MM.1S (cell line): ENCODE measurements at regions not wholly inside any gene's neighbourhood (a gene's known extent, or its start where the extent isn't known, plus 50 kb on each side); places are given as distances from the start of the nearest gene placed in this dataset.
A peak's percentile ranks its signal among the peaks of the same experiment; 100 is the strongest.

Source experiments
- DNase-seq: peaks from one replicate; pipeline ENCODE4 v3.0.0-alpha.2; 2015
- H2AFZ ChIP-seq: fragments of 300-600 bp; sonication (generic); 2 replicates; pipeline ENCODE4 v1.6.0; 2016; ENCODE audit warnings: antibody characterized with exemption, low read length
- H3F3A ChIP-seq: fragments of 300-600 bp; sonication (generic); 2 replicates; pipeline ENCODE4 v1.6.1; 2016; ENCODE audit warnings: mild to moderate bottlenecking, antibody characterized with exemption, low read length, moderate library complexity, mixed read lengths; ENCODE audit not compliant: insufficient read depth
- H3K27ac ChIP-seq: fragments of 300-600 bp; sonication (generic); 2 replicates; pipeline ENCODE4 v1.5.1; 2016; ENCODE audit warnings: mild to moderate bottlenecking, low read length
- H3K27me3 ChIP-seq: fragments of 300-600 bp; sonication (generic); replicated peaks from 2 replicates; pipeline ENCODE4 v1.6.0; 2016; ENCODE audit warnings: low read length; ENCODE audit not compliant: insufficient read depth
- H3K36me3 ChIP-seq: fragments of 300-600 bp; sonication (generic); replicated peaks from 2 replicates; pipeline ENCODE4 v1.6.1; 2016; ENCODE audit warnings: mild to moderate bottlenecking, low read length, mixed read lengths; ENCODE audit not compliant: insufficient read depth
- H3K4me1 ChIP-seq: fragments of 300-600 bp; sonication (generic); 2 replicates; pipeline ENCODE4 v1.6.1; 2016; ENCODE audit warnings: low read length, mixed read lengths
- H3K4me2 ChIP-seq: fragments of 300-600 bp; sonication (generic); 2 replicates; pipeline ENCODE4 v1.6.0; 2016; ENCODE audit warnings: low read depth, low read length
- H3K4me3 ChIP-seq: fragments of 300-600 bp; sonication (generic); 2 replicates; pipeline ENCODE4 v1.5.1; 2016; ENCODE audit warnings: low read length, mixed read lengths
- H3K79me2 ChIP-seq: fragments of 300-600 bp; sonication (generic); 2 replicates; pipeline ENCODE4 v1.6.1; 2016; ENCODE audit warnings: mixed run types, low read length, mixed read lengths
- H3K9ac ChIP-seq: fragments of 300-600 bp; sonication (generic); 2 replicates; pipeline ENCODE4 v1.6.1; 2016; ENCODE audit warnings: low read length, mixed read lengths
- H3K9me2 ChIP-seq: fragments of 300-600 bp; sonication (generic); replicated peaks from 2 replicates; pipeline ENCODE4 v1.6.1; 2016; ENCODE audit warnings: mild to moderate bottlenecking, low read length, mixed read lengths; ENCODE audit not compliant: insufficient read depth
- H3K9me3 ChIP-seq: fragments of 300-600 bp; sonication (generic); replicated peaks from 2 replicates; pipeline ENCODE4 v1.6.1; 2016; ENCODE audit warnings: mild to moderate bottlenecking, low read length, mixed read lengths; ENCODE audit not compliant: insufficient read depth
- H4K20me1 ChIP-seq: fragments of 300-600 bp; sonication (generic); 2 replicates; pipeline ENCODE4 v1.6.1; 2016; ENCODE audit warnings: mild to moderate bottlenecking, low read length, moderate library complexity, mixed read lengths; ENCODE audit not compliant: insufficient read depth
- CTCF ChIP-seq: fragments of 300-600 bp; sonication (generic); IDR thresholded peaks from 2 replicates; pipeline ENCODE4 v1.5.1; 2016; ENCODE audit warnings: antibody characterized with exemption, low read length, mixed read lengths
- EZH2 ChIP-seq: fragments of 300-600 bp; sonication (generic); optimal IDR thresholded peaks from 2 replicates; pipeline ENCODE3; 2017; ENCODE audit warnings: low read depth, mild to moderate bottlenecking, antibody characterized with exemption, low read length, mixed read lengths
- EZH2phosphoT487 ChIP-seq: fragments of 300-600 bp; sonication (generic); IDR thresholded peaks from 2 replicates; pipeline ENCODE4 v1.6.1; 2018; ENCODE audit warnings: antibody characterized with exemption, low read length

DNA sequence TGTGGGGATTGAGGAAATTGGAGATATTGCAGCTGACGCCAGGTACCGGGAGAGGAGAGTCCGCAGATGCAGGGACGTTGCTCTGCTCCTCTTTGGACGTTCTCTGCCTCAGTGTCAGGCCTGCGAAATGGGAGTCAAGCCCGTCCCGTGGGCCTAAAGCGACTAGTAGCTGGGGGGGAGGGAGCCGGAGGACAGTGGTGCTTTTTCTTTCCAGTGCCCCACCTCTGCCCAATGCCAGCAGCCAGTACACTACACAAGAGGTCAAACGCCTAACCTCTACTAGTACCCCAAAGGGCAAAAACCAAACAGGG is 413.6 kb upstream of the ESRRG start:
- DNase-seq, result no peak
- TF ChIP-seq CTCF (no peak), EZH2 (no peak), EZH2phosphoT487 (no peak)
- H3K27me3 ChIP-seq, result peaks cover 8% of the 10 kb centered on the region; the same call in 1 of the 2 replicates
- H3K36me3 ChIP-seq, result no peaks in the 10 kb centered on the region
- no peak overlapping the region for H3K4me3 ChIP-seq
- no peaks in the 10 kb centered on the region for H4K20me1 ChIP-seq
- no peaks in the 10 kb centered on the region for H3F3A ChIP-seq
- no peaks in the 10 kb centered on the region for H3K79me2 ChIP-seq
- no peaks in the 10 kb centered on the region for H3K9me3 ChIP-seq
- H3K4me2 ChIP-seq, result no peak overlapping the region
- H3K27ac ChIP-seq, result no peak overlapping the region
- no peaks in the 10 kb centered on the region for H3K4me1 ChIP-seq
- H2AFZ ChIP-seq, result no peak overlapping the region
- no peaks in the 10 kb centered on the region for H3K9me2 ChIP-seq
- no peak overlapping the region for H3K9ac ChIP-seq

GRCh38 chr1:217135987-217136894 is 413.0 kb upstream of the ESRRG start:
- Histone ChIP-seq H3F3A (no peaks in the 10 kb centered on the region), H3K4me2 (peak overlapping the region; percentile 90), H2AFZ (peak overlapping the region; percentile 50), H3K79me2 (no peaks in the 10 kb centered on the region), H3K4me1 (no peaks in the 10 kb centered on the region), H4K20me1 (no peaks in the 10 kb centered on the region), H3K9me3 (no peaks in the 10 kb centered on the region), H3K36me3 (no peaks in the 10 kb centered on the region), H3K9me2 (no peaks in the 10 kb centered on the region), H3K27ac (no peak overlapping the region), H3K4me3 (peak overlapping the region; percentile 70), H3K27me3 (peaks cover 8% of the 10 kb centered on the region; the same call in 1 of the 2 replicates), H3K9ac (no peak overlapping the region)
- TF ChIP-seq CTCF (no peak), EZH2 (no peak), EZH2phosphoT487 (no peak)
- no peak for DNase-seq

DNA sequence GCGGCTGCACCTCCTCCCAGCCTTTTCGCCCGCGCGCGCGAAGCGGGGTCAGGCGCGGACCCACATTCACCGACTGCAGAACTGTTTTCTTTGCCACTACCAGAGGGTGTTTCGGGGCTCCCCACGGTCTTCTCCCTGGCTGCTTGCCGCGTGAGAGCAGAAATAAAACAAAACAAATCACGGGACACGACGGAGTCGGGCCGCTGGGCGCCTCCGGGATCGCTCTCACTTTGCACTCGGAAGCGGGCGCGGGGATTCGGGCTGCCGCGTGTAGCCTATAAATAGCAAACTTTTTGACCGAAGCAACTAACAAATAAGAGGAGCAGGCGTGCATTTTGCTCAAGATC is 412.3 kb upstream of the ESRRG start:
- no peaks in the 10 kb centered on the region for H3K9me3 ChIP-seq
- H3K9me2 ChIP-seq, result no peaks in the 10 kb centered on the region
- no peaks in the 10 kb centered on the region for H3F3A ChIP-seq
- peak overlapping the region; percentile 50 for H2AFZ ChIP-seq
- H4K20me1 ChIP-seq, result no peaks in the 10 kb centered on the region
- H3K4me3 ChIP-seq, result peak overlapping the region; percentile 70
- no peak for TF ChIP-seq EZH2phosphoT487
- TF ChIP-seq EZH2, result no peak
- no peak for TF ChIP-seq CTCF
- no peaks in the 10 kb centered on the region for H3K79me2 ChIP-seq
- peaks cover 8% of the 10 kb centered on the region; the same call in 1 of the 2 replicates for H3K27me3 ChIP-seq
- peak overlapping the region; percentile 90 for H3K4me2 ChIP-seq
- H3K9ac ChIP-seq, result no peak overlapping the region
- no peaks in the 10 kb centered on the region for H3K4me1 ChIP-seq
- peak; percentile 20 for DNase-seq
- no peak overlapping the region for H3K27ac ChIP-seq
- H3K36me3 ChIP-seq, result no peaks in the 10 kb centered on the region
